ENCODE measurements at regions not wholly inside any gene's neighbourhood (a gene's known extent, or its start where the extent isn't known, plus 50 kb on each side); places are given as distances from the start of the nearest gene placed in this dataset.

- no peaks in the 10 kb centered on the region for H4K20me1 ChIP-seq (ENCODE audit: insufficient read depth)
- no peak overlapping the region for H3K4me2 ChIP-seq
- no peaks in the 10 kb centered on the region for H3K9me3 ChIP-seq
- no peak overlapping the region for H3K4me3 ChIP-seq (ENCODE audit: low read depth in 2 of 2, low read length in 1 of 2)
- H3K4me1 ChIP-seq (ENCODE audit: control insufficient read depth in 1 of 2, insufficient read depth in 2 of 2, low read depth in 1 of 2, low read length in 1 of 2), result no peaks in the 10 kb centered on the region
- no peaks in the 10 kb centered on the region for H3F3A ChIP-seq (replicated peaks; ENCODE audit: insufficient read depth)
- no peaks in the 10 kb centered on the region for H3K36me3 ChIP-seq (replicated peaks in 1 of 2; ENCODE audit: control insufficient read depth in 1 of 2, insufficient read depth in 2 of 2, low read length in 1 of 2)
- ChIA-PET CTCF (no interaction called here), POLR2A (no interaction called here)
- no peaks in the 10 kb centered on the region for H3K27me3 ChIP-seq (ENCODE audit: insufficient read depth)
- no peak for TF ChIP-seq TCF12 (IDR thresholded peaks at IDR 0.05)
- no peak for TF ChIP-seq FOSL2 (IDR thresholded peaks at IDR 0.05; ENCODE audit: borderline replicate concordance, low read depth)
- no peak for TF ChIP-seq USF1 (IDR thresholded peaks at IDR 0.05; ENCODE audit: borderline replicate concordance, low read depth)
- TF ChIP-seq NFIC (IDR thresholded peaks at IDR 0.05; ENCODE audit: borderline replicate concordance), result no peak
- no peak for TF ChIP-seq REST (IDR thresholded peaks at IDR 0.05; ENCODE audit: low read depth, low read length)
- no peak for TF ChIP-seq TEAD4 (IDR thresholded peaks at IDR 0.05; ENCODE audit: borderline replicate concordance, insufficient read depth)
- TF ChIP-seq RCOR1 (IDR thresholded peaks at IDR 0.05; ENCODE audit: low read length), result no peak
- no peak for TF ChIP-seq RFX5 (IDR thresholded peaks at IDR 0.05; ENCODE audit: low read length)
- no peak for TF ChIP-seq EP300 (IDR thresholded peaks at IDR 0.05; ENCODE audit: borderline replicate concordance in 1 of 2, low read depth in 1 of 2, low read length in 1 of 2)
- TF ChIP-seq SMC3 (IDR thresholded peaks at IDR 0.05; ENCODE audit: low read depth, low read length), result no peak
- TF ChIP-seq GATA2 (CRISPR knock-in tag; IDR thresholded peaks at IDR 0.05), result no peak
- TF ChIP-seq MEF2A (IDR thresholded peaks at IDR 0.05; ENCODE audit: borderline replicate concordance, low read depth), result no peak
- no peak for TF ChIP-seq NRF1 (IDR thresholded peaks at IDR 0.05; ENCODE audit: low read depth, low read length)
- H3K9ac ChIP-seq, result no peak overlapping the region
- H3K27ac ChIP-seq (ENCODE audit: low read depth in 2 of 2, low read length in 1 of 2), result no peak overlapping the region
- no peaks in the 10 kb centered on the region for H3K9me2 ChIP-seq
- no peak for DNase-seq
- H2AFZ ChIP-seq (ENCODE audit: low read depth), result no peak overlapping the region
- WGBS (ENCODE audit: low lambda C conversion rate), result 0% methylated on average over 1 of the region's 1 CpG
- H3K79me2 ChIP-seq (ENCODE audit: insufficient read depth), result no peaks in the 10 kb centered on the region
Observed at GRCh38 chr6:93894521-93894920, 475.2 kb upstream of the EPHA7 start.

- H3K79me2 ChIP-seq (ENCODE audit: insufficient read depth), result no peaks in the 10 kb centered on the region
- H3K9me2 ChIP-seq, result no peaks in the 10 kb centered on the region
- H3K9ac ChIP-seq, result no peak overlapping the region
- ChIA-PET CTCF (no interaction called here), POLR2A (no interaction called here)
- H3K27ac ChIP-seq (ENCODE audit: low read depth in 2 of 2, low read length in 1 of 2), result no peak overlapping the region
- no peaks in the 10 kb centered on the region for H3F3A ChIP-seq (replicated peaks; ENCODE audit: insufficient read depth)
- no peak overlapping the region for H3K4me3 ChIP-seq (ENCODE audit: low read depth in 2 of 2, low read length in 1 of 2)
- no peaks in the 10 kb centered on the region for H3K4me1 ChIP-seq (ENCODE audit: control insufficient read depth in 1 of 2, insufficient read depth in 2 of 2, low read depth in 1 of 2, low read length in 1 of 2)
- no peak overlapping the region for H3K4me2 ChIP-seq
- no peak for TF ChIP-seq CTCF (IDR thresholded peaks at IDR 0.05)
- TF ChIP-seq NFIC (IDR thresholded peaks at IDR 0.05; ENCODE audit: borderline replicate concordance), result no peak
- TF ChIP-seq RCOR1 (IDR thresholded peaks at IDR 0.05; ENCODE audit: low read length), result no peak
- no peak for TF ChIP-seq NRF1 (IDR thresholded peaks at IDR 0.05; ENCODE audit: low read depth, low read length)
- no peak for TF ChIP-seq GATA2 (CRISPR knock-in tag; IDR thresholded peaks at IDR 0.05)
- no peak for TF ChIP-seq RXRA (IDR thresholded peaks at IDR 0.05; ENCODE audit: borderline replicate concordance, low read depth)
- TF ChIP-seq CHD2 (IDR thresholded peaks at IDR 0.05; ENCODE audit: low read length, partially characterized antibody), result no peak
- no peak for TF ChIP-seq SMC3 (IDR thresholded peaks at IDR 0.05; ENCODE audit: low read depth, low read length)
- TF ChIP-seq TCF12 (IDR thresholded peaks at IDR 0.05), result no peak
- no peak for TF ChIP-seq FOSL2 (IDR thresholded peaks at IDR 0.05; ENCODE audit: borderline replicate concordance, low read depth)
- TF ChIP-seq USF2 (IDR thresholded peaks at IDR 0.05; ENCODE audit: borderline replicate concordance, low read depth, low read length), result no peak
- TF ChIP-seq RAD21 (IDR thresholded peaks at IDR 0.05; ENCODE audit: low read length), result no peak
- TF ChIP-seq MXI1 (IDR thresholded peaks at IDR 0.05; ENCODE audit: low read depth, low read length), result no peak
- no peak for TF ChIP-seq POLR2AphosphoS5 (IDR thresholded peaks at IDR 0.05; ENCODE audit: low read depth, low read length)
- no peak for TF ChIP-seq MEF2A (IDR thresholded peaks at IDR 0.05; ENCODE audit: borderline replicate concordance, low read depth)
- TF ChIP-seq FOXM1 (IDR thresholded peaks at IDR 0.05; ENCODE audit: low read depth), result no peak
- DNase-seq, result no peak
- 5% methylated on average over 2 of the region's 2 CpGs for WGBS (ENCODE audit: low lambda C conversion rate)
- no peaks in the 10 kb centered on the region for H4K20me1 ChIP-seq (ENCODE audit: insufficient read depth)
- H2AFZ ChIP-seq (ENCODE audit: low read depth), result no peak overlapping the region
- H3K27me3 ChIP-seq (ENCODE audit: insufficient read depth), result no peaks in the 10 kb centered on the region
- H3K36me3 ChIP-seq (replicated peaks in 1 of 2; ENCODE audit: control insufficient read depth in 1 of 2, insufficient read depth in 2 of 2, low read length in 1 of 2), result no peaks in the 10 kb centered on the region
- no peaks in the 10 kb centered on the region for H3K9me3 ChIP-seq
Observed at GRCh38 chr6:93889713-93890112, 470.4 kb upstream of the EPHA7 start.

Measured in SK-N-SH (cell line).